SU-DHL-6 (cell line): ENCODE measurements at regions not wholly inside any gene's neighbourhood (a gene's known extent, or its start where the extent isn't known, plus 50 kb on each side); places are given as distances from the start of the nearest gene placed in this dataset.

Source experiments
- H2AFZ ChIP-seq: fragments of 200-600 bp; sonication (generic); 2 replicates; pipeline ENCODE4 v1.6.1; 2014; ENCODE audit warnings: low read depth, mild to moderate bottlenecking, moderate library complexity, mixed read lengths, antibody characterized with exemption, low read length; ENCODE audit not compliant: severe bottlenecking
- H3F3A ChIP-seq: fragments of 200-600 bp; shearing (Covaris generic); 2 replicates; pipeline ENCODE4 v1.6.0; 2016; ENCODE audit warnings: antibody characterized with exemption, mild to moderate bottlenecking; ENCODE audit not compliant: insufficient read depth
- H3K27ac ChIP-seq: fragments of 200-600 bp; sonication (generic); 2 replicates; pipeline ENCODE4 v1.5.1; 2016; ENCODE audit warnings: low read depth, mild to moderate bottlenecking, low read length, moderate library complexity, mixed read lengths
- H3K27me3 ChIP-seq: fragments of 200-600 bp; sonication (generic), shearing (Covaris generic); 2 replicates; pipeline ENCODE4 v1.6.0; 2014; ENCODE audit warnings: mild to moderate bottlenecking, low read length
- H3K36me3 ChIP-seq: fragments of 200-600 bp; sonication (generic); 2 replicates; pipeline ENCODE4 v1.6.1; 2014; ENCODE audit warnings: mild to moderate bottlenecking, low read length, mixed read lengths
- H3K4me2 ChIP-seq: fragments of 300-600, 200-600 bp; shearing (Covaris generic), sonication (generic); 2 replicates; pipeline ENCODE4 v1.6.0; 2014; ENCODE audit warnings: low read length, low read depth, mild to moderate bottlenecking; ENCODE audit not compliant: poor library complexity, severe bottlenecking
- H3K4me3 ChIP-seq: fragments of 200-600 bp; sonication (generic); 2 replicates; pipeline ENCODE4 v1.5.1; 2014; ENCODE audit warnings: antibody characterized with exemption, low read length, mild to moderate bottlenecking, mixed read lengths; ENCODE audit not compliant: insufficient read depth, poor library complexity, severe bottlenecking
- H3K79me2 ChIP-seq: fragments of 200-600 bp; sonication (generic); 2 replicates; pipeline ENCODE4 v1.6.1; 2014; ENCODE audit warnings: mild to moderate bottlenecking, low read length, moderate library complexity; ENCODE audit not compliant: insufficient read depth
- H3K9ac ChIP-seq: fragments of 200-600 bp; sonication (generic); 2 replicates; pipeline ENCODE4 v1.7.0; 2014; ENCODE audit warnings: mild to moderate bottlenecking, low read length
- H3K9me2 ChIP-seq: fragments of 200-600 bp; sonication (generic); replicated peaks from 2 replicates; pipeline ENCODE4 v1.6.1; 2014; ENCODE audit warnings: low read length; ENCODE audit not compliant: insufficient read depth
- H3K9me3 ChIP-seq: fragments of 200-600 bp; sonication (generic); 2 replicates; pipeline ENCODE4 v1.6.1; 2014; ENCODE audit warnings: low read length, mixed read lengths; ENCODE audit not compliant: insufficient read depth
- H4K20me1 ChIP-seq: fragments of 200-600 bp; sonication (generic); 2 replicates; pipeline ENCODE4 v1.6.1; 2014; ENCODE audit warnings: low read depth, mild to moderate bottlenecking, antibody characterized with exemption, low read length, moderate library complexity, mixed read lengths
- CTCF ChIP-seq: fragments of 200-600 bp; sonication (generic); IDR thresholded peaks from one replicate; pipeline ENCODE4 v1.5.1; 2017; ENCODE audit warnings: antibody characterized with exemption, mild to moderate bottlenecking, low read length, moderate library complexity; ENCODE audit not compliant: insufficient read depth, poor library complexity, severe bottlenecking
- EZH2phosphoT487 ChIP-seq: fragments of 200-600 bp; sonication (generic), shearing (Covaris generic); conservative IDR thresholded peaks from 2 replicates; pipeline ENCODE4 v1.6.1; 2018; ENCODE audit warnings: mild to moderate bottlenecking, antibody characterized with exemption, low read length, moderate library complexity, mixed read lengths

- TF ChIP-seq EZH2phosphoT487 (no peak), CTCF (no peak)
- Histone ChIP-seq H3K36me3 (no peaks in the 10 kb centered on the region), H3K27me3 (no peaks in the 10 kb centered on the region), H4K20me1 (no peaks in the 10 kb centered on the region), H3K79me2 (no peaks in the 10 kb centered on the region), H3K9me2 (no peaks in the 10 kb centered on the region), H3K27ac (no peak overlapping the region), H2AFZ (no peak overlapping the region), H3K4me2 (no peak overlapping the region), H3K9ac (no peak overlapping the region), H3K4me3 (no peak overlapping the region), H3F3A (no peaks in the 10 kb centered on the region), H3K9me3 (no peaks in the 10 kb centered on the region)
Measured at GRCh38 chr4:126455865-126456264, 1141.1 kb downstream of the FAT4 start.

- no peak overlapping the region for H3K9ac ChIP-seq
- H3K79me2 ChIP-seq = no peaks in the 10 kb centered on the region
- no peaks in the 10 kb centered on the region for H3K9me2 ChIP-seq
- TF ChIP-seq CTCF = no peak
- no peak for TF ChIP-seq EZH2phosphoT487
- H3K36me3 ChIP-seq = no peaks in the 10 kb centered on the region
- no peak overlapping the region for H2AFZ ChIP-seq
- no peak overlapping the region for H3K4me3 ChIP-seq
- H3K4me2 ChIP-seq = no peak overlapping the region
- no peaks in the 10 kb centered on the region for H4K20me1 ChIP-seq
- no peak overlapping the region for H3K27ac ChIP-seq
- no peaks in the 10 kb centered on the region for H3K27me3 ChIP-seq
- H3F3A ChIP-seq = no peaks in the 10 kb centered on the region
- H3K9me3 ChIP-seq = no peaks in the 10 kb centered on the region
Measured at GRCh38 chr4:126458993-126459392, 1144.2 kb downstream of the FAT4 start.

GRCh38 chr4:126465341-126465740, 1150.6 kb downstream of the FAT4 start:
- TF ChIP-seq EZH2phosphoT487 (no peak), CTCF (no peak)
- no peak overlapping the region for H3K4me2 ChIP-seq

DNA sequence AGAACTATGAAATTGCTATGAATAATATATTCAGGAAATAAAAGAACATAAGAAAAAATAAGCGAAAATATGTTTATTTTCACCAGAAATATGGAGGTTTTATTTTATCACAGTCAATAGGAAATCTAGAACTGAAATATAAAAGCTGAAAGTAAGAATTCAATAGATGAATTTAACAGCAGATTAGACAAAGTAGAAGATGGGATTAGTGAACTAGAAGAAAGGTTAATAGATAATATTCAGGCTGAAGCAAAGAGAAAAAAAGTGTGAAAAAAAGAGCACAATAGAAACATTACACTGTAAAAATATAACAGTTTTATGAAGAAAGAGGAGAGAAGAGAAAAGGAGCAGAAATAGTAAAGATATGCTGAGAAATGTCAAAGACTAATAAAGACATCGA, 1152.1 kb downstream of the FAT4 start:
- no peak overlapping the region for H3K27ac ChIP-seq
- H3K9me3 ChIP-seq = no peaks in the 10 kb centered on the region
- no peak for TF ChIP-seq CTCF
- TF ChIP-seq EZH2phosphoT487 = no peak

More at GRCh38 chr4:126465341-126465740, 1150.6 kb downstream of the FAT4 start:
- Histone ChIP-seq H4K20me1 (no peaks in the 10 kb centered on the region), H2AFZ (no peak overlapping the region), H3K36me3 (no peaks in the 10 kb centered on the region), H3K9me3 (no peaks in the 10 kb centered on the region), H3K27me3 (no peaks in the 10 kb centered on the region), H3K9ac (no peak overlapping the region), H3K79me2 (no peaks in the 10 kb centered on the region), H3K27ac (no peak overlapping the region), H3F3A (no peaks in the 10 kb centered on the region), H3K9me2 (no peaks in the 10 kb centered on the region), H3K4me3 (no peak overlapping the region)

More for the DNA sequence above, 1152.1 kb downstream of the FAT4 start:
- H3K9ac ChIP-seq = no peak overlapping the region
- no peaks in the 10 kb centered on the region for H3K79me2 ChIP-seq
- H2AFZ ChIP-seq = no peak overlapping the region
- no peak overlapping the region for H3K4me3 ChIP-seq
- no peak overlapping the region for H3K4me2 ChIP-seq
- no peaks in the 10 kb centered on the region for H3F3A ChIP-seq
- no peaks in the 10 kb centered on the region for H4K20me1 ChIP-seq
- no peaks in the 10 kb centered on the region for H3K36me3 ChIP-seq
- H3K9me2 ChIP-seq = no peaks in the 10 kb centered on the region
- H3K27me3 ChIP-seq = no peaks in the 10 kb centered on the region
